D341Med (cell line): ENCODE measurements at regions not wholly inside any gene's neighbourhood (a gene's known extent, or its start where the extent isn't known, plus 50 kb on each side); places are given as distances from the start of the nearest gene placed in this dataset.

ENCODE experiments used
- DNase-seq: peaks from one replicate; pipeline ENCODE4 v3.0.0; 2012; ENCODE audit warnings: low spot score

DNA sequence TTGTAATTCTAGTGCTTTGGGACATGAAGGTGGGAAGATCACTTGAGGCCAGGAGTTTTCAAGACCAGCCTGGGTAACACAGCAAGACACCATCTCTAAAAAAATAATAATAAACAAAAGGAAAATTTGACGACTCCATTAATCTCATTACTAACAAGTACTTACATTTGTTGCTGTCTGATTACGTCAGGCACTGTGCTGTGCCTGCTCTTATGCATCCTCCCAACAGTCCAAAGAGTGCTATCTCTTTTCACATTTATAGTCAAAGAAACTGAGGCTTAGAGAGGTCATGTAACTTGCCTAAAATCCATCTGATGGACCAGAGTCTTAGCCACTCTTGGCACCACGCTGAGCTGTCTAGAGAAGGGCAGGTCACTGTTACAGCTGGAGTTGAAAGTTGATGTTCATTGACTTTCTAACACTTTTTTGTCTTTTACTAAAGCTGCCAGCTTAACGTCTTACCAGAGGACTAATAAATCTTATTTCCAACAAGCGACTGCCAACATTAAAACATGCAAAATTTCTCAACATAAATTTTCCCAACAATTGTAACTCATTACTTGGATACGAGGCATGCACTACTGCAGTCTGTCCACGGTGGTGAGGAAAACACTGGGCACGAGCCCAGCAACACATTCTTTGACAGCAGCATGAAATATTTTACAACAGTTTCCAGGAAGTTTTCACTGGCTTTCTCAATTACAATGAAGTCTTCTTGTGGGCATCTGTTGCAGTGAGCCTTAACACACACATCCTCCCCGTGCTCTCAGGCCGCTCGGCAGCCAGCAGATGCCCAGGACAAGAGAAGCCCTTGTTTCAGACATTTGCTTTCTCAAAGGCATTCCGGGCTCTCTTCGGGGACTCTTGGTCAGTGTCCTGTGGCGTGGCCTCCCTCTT is 262.9 kb upstream of the PROX1 start:
- DNase-seq, result no peak

- no peak for DNase-seq
Observed at GRCh38 chr1:213727853-213728592, 259.8 kb upstream of the PROX1 start.

DNA sequence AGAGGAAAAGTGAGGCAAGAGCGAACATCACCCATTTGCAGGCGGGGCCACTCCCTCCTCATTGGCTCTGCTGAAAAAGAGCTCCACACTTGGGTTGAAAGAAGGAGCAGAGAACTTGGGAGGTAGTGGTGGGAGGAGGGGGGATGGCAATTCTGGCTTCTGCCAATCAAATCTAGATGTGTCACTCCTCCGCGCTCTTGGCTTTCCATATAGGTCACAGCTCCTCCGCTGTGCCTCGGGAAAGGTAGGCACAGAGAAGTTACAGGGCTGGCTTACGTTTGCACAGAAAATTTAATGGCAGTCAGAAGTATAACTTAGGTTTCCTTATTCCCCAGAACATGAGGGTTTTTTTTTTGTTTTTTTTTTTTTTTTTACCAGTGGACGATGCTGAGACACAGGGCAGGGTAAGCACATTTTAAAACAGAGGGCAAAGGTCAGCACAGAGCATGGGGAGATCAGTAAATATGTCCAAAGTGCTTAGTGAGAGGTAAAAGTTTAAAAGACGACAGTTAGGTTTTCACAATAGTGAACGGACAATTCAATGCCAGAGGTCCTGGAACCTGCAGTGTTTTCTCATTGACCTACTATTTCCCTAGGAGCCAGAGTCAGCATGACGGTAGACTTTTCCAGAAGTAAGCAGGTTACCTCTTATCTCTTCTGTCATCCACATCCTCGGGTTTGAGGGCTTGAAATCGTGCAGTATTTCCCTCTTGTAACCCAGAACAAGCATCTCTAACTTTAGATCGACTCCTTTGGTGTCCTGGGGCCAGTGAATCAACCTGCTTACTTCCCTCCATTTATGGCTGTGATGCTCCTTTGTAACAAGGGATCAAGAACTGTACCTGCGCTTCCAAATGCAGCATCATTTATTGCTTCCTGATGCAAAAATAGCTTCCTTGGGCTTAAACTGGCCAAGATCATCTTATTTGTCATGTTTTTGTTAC is 258.9 kb upstream of the PROX1 start:
- DNase-seq, result no peak

- DNase-seq, result no peak
Observed at GRCh38 chr1:213733705-213734104, 254.1 kb upstream of the PROX1 start.

DNA sequence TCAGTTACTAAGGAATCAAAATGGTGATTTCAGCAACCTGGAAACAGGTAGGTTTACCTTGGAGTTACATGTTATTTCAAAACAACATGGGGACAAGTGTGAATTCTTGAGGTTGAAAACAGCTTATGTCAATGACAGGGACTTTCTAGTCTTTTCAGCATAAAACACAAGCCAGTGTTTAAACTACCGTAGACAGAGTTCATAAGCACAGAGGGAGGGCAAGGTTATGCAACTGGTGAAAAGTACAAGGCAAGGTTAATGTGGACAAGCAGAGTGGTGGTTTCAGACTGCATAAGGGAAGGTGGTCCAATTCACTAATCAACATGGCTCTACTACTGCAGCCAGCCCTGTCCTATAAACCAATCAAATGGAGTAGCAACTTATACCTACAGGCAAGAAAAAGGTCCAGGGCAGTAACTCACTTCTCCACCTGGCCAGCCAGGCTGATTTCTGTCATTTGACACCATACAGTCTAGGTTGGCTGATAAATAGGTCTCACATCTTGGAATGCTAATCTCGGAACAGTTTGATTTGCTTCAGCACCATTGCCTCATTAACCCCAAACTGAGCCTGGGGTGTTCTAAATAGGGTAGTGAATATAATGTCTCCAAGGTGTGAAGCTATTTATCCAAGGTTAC is 250.3 kb upstream of the PROX1 start:
- no peak for DNase-seq

DNA sequence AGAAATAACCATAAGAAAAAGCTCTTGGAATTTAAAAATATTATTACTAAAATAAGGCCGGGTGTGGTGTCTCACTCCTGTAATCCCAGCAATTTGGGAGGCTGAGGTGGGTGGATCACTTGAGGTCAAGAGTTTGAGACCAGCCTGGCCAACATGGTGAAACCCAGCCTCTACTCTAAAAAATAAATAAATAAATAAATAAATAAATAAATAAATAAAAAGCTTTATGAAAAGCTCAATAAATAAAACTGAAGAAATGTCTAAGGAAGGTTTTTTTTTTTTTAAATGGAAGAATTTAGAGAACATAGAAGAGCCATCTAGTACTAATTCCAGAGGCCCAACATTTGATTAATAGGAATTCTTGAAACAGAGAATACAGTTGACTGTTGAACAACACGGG is 249.1 kb upstream of the PROX1 start:
- no peak for DNase-seq

GRCh38 chr1:213742992-213743391 is 244.8 kb upstream of the PROX1 start:
- DNase-seq, result no peak

- DNase-seq, result no peak
Observed at GRCh38 chr1:213744780-213745179, 243.0 kb upstream of the PROX1 start.

GRCh38 chr1:213745451-213745850 is 242.3 kb upstream of the PROX1 start:
- no peak for DNase-seq

GRCh38 chr1:213749558-213749957 is 238.2 kb upstream of the PROX1 start:
- no peak for DNase-seq

- no peak for DNase-seq
Observed at GRCh38 chr1:213750231-213751063, 237.3 kb upstream of the PROX1 start.

- DNase-seq, result no peak
Observed at GRCh38 chr1:213751064-213751397, 236.7 kb upstream of the PROX1 start.

GRCh38 chr1:213759359-213760181 is 228.2 kb upstream of the PROX1 start:
- DNase-seq, result no peak

- no peak for DNase-seq
Observed at GRCh38 chr1:213761845-213762407, 225.8 kb upstream of the PROX1 start.

DNA sequence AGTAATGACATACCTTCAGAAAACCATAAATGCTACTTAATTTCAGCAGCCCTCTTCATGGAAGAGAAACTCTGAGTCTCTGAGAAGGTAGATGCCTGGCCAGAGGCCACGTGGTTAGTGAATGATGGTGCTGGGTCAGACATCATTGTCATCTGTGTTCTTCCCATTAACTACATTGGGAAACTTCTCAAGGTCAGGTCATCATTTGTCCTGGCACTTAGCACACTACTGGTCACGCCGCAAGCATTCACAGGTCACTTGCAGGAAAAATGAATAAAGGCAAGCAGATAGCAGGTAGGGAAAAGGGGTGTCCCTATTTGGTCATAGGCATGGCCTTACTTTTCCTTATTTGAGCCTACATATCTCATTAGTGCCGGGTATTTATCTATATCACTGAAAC is 220.1 kb upstream of the PROX1 start:
- no peak for DNase-seq

DNA sequence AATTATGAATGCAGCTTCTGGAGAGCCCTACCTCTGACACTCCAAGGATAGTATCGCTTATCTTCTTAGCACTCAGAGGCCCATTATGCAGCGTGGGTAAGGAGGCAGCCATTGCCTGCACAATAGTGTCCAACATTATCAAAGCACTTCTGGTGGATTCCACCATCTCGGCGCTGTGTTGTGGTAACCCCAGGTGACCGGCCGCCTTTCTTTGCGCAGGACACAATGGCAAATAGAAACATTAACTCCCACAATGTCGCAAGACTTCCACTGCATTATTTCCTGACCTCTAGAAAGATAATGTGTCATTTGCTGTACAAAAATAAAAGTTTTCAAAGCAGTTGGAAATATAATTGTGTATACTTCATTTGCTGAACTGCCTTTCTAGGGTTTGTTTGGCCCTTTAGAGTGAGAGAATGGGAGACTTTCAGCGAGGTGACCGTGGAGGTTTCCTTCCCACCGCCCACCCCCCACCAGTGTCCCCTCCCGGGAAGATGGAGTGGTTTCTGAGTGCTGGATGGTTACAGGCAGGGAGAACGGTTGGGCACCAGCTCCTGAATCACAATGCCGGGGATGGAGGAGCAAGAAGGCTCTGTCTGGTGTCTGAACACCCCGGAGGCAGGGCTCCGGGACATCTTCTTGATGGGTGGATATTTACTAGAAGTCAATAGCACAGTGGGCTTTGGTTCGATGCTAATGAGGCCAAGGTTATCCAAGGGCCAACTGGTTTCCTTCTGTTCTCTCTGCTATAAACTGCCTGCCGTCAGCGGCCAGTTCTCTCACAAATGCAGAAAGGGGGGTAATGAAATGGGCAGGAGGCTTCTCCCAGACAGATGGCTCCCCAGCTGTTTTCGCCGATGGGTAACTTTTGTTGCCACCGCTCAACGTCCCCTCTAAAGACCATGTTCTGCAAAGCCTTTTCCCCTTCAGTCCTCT is 215.4 kb upstream of the PROX1 start:
- no peak for DNase-seq

GRCh38 chr1:213773975-213774374 is 213.8 kb upstream of the PROX1 start:
- DNase-seq, result no peak

DNA sequence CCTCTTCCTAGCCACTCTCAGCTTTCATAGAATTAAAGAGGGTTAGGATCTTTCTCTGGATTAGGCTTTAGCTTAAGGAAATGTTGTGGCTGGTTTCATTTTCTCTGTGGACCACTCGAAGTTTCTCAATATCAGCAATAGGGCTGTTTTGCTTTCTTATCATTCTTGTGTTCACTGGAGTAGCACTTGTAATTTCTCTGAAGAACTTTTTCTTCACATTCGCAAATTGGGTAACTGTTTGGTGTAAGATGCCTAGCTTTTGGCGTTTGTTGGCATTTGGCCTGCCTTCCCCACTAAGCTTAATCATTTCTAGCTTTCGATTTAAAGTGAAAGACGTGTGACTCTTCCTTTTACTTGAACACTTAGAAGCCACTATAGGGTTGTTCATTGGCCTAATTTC is 210.8 kb upstream of the PROX1 start:
- DNase-seq, result no peak

DNA sequence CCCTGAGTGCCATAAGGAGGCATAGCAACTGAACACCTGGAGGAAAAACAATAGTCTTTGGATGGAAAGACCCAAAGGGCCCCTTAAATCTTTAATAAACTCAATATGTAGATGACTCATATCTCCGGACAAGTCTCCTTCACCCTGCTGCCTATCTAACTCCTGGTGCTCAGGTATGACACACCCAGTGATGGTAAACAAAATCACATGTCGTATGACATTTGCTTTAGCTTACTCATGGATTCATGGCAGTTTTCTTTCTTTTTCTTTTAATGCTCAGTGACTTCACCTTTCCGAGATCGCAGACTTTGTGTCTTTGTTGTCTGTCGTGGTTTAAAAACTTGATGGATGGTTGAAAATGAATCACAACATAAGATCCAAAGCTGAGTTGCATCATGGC is 208.5 kb upstream of the PROX1 start:
- DNase-seq, result no peak
